Gastroesophageal sphincter (tissue), 4 donors: ENCODE measurements at regions not wholly inside any gene's neighbourhood (a gene's known extent, or its start where the extent isn't known, plus 50 kb on each side); places are given as distances from the start of the nearest gene placed in this dataset.

Experiments used
- ATAC-seq: fragments of 150-250 bp; one replicate; pipeline ENCODE4 v1.9.1; 2016; ENCODE audit warnings: mild to moderate bottlenecking, moderate library complexity
- H3K27ac ChIP-seq, 4 donors: fragments of 200-600 bp; sonication (generic) in 3 of 4; 1 replicate in 3 of 4; 2 replicates in 1 of 4; pipeline ENCODE4 v1.5.1; 2016 to 2019
- H3K27me3 ChIP-seq: fragments of 200-600 bp; sonication (generic); one replicate; pipeline ENCODE4 v1.5.1; 2019
- H3K36me3 ChIP-seq, 2 donors: fragments of 200-600 bp; sonication (generic); one replicate each; pipeline ENCODE4 v1.5.1; 2019; ENCODE audit warnings: control low read depth in 1 of 2
- H3K4me1 ChIP-seq, 3 donors: fragments of 200-600 bp; sonication (generic); 1 replicate in 2 of 3; 2 replicates in 1 of 3; pipeline ENCODE4 v1.5.1; 2016 to 2019; ENCODE audit warnings: control low read depth in 2 of 3
- H3K4me3 ChIP-seq, 2 donors: fragments of 200-600 bp; sonication (generic); one replicate each; pipeline ENCODE4 v1.5.1; 2019; ENCODE audit warnings: mild to moderate bottlenecking in 1 of 2, moderate library complexity in 1 of 2
- H3K9me3 ChIP-seq, 3 donors: fragments of 200-600 bp; sonication (generic); one replicate each; pipeline ENCODE4 v1.5.1; 2017 to 2019; ENCODE audit warnings: control low read depth in 2 of 3
- EP300 ChIP-seq: sonication (generic); formaldehyde crosslinking; IDR thresholded peaks from one replicate; pipeline ENCODE4 v1.6.1; 2017; ENCODE audit warnings: antibody characterized with exemption, mild to moderate bottlenecking
- POLR2A ChIP-seq, 2 donors: fragments of 450-650 bp; IDR thresholded peaks; one replicate each; pipeline ENCODE4 v1.6.1; 2017; ENCODE audit warnings: antibody characterized with exemption in 2 of 2, mild to moderate bottlenecking in 2 of 2, moderate library complexity in 1 of 2
- POLR2AphosphoS5 ChIP-seq: sonication (generic); formaldehyde crosslinking; IDR thresholded peaks from one replicate; pipeline ENCODE4 v1.6.1; 2017; ENCODE audit warnings: antibody characterized with exemption
- WGBS, 2 donors: methylation state at CpG; one replicate each; pipeline ENCODE4 v1.1.5; 2018; ENCODE audit warnings: low coverage in 1 of 2; 5-methylcytosine and 5-hydroxymethylcytosine counted together
- TF ChIP-seq, protein P1 (sequence below), 4 experiments: fragments of 200-600 bp in 2 of 4; fragments of 450-650 bp in 2 of 4; sonication (generic) in 1 of 4; IDR thresholded peaks; one replicate each; pipeline ENCODE4 v1.5.1; 2017 to 2019; ENCODE audit warnings: antibody characterized with exemption in 4 of 4, mild to moderate bottlenecking in 2 of 4, moderate library complexity in 2 of 4

GRCh38 chr22:34111210-34111824 is 191.0 kb upstream of the LARGE1 start:
- Histone ChIP-seq H3K9me3 (no peaks in the 10 kb centered on the region), H3K27ac (no peak overlapping the region), H3K27me3 (peaks cover 15% of the 10 kb centered on the region), H3K4me3 (no peak overlapping the region), H3K4me1 (no peaks in the 10 kb centered on the region), H3K36me3 (no peaks in the 10 kb centered on the region)
- WGBS, 2 donors: 0 to 16% methylated on average over 1 to 7 of the region's 7 CpGs
- no peak for TF ChIP-seq POLR2AphosphoS5
- TF ChIP-seq, protein P1, sequence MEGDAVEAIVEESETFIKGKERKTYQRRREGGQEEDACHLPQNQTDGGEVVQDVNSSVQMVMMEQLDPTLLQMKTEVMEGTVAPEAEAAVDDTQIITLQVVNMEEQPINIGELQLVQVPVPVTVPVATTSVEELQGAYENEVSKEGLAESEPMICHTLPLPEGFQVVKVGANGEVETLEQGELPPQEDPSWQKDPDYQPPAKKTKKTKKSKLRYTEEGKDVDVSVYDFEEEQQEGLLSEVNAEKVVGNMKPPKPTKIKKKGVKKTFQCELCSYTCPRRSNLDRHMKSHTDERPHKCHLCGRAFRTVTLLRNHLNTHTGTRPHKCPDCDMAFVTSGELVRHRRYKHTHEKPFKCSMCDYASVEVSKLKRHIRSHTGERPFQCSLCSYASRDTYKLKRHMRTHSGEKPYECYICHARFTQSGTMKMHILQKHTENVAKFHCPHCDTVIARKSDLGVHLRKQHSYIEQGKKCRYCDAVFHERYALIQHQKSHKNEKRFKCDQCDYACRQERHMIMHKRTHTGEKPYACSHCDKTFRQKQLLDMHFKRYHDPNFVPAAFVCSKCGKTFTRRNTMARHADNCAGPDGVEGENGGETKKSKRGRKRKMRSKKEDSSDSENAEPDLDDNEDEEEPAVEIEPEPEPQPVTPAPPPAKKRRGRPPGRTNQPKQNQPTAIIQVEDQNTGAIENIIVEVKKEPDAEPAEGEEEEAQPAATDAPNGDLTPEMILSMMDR (IDR thresholded peaks at IDR 0.05): peak; percentile 42 to 70 (median 55)
- ATAC-seq: peak; percentile 48

- 65 to 72% methylated on average over 4 to 6 of the region's 6 CpGs for WGBS, 2 donors
- Histone ChIP-seq H3K4me3 (no peak overlapping the region), H3K9me3 (no peaks in the 10 kb centered on the region), H3K27me3 (no peaks in the 10 kb centered on the region), H3K4me1 (no peaks in the 10 kb centered on the region), H3K36me3 (no peaks in the 10 kb centered on the region), H3K27ac (no peak overlapping the region)
- ATAC-seq: no peak
- TF ChIP-seq POLR2A (IDR thresholded peaks at IDR 0.05) (no peak), POLR2AphosphoS5 (no peak), EP300 (no peak)
- TF ChIP-seq, protein P1 (IDR thresholded peaks at IDR 0.05): no peak
Observed at GRCh38 chr22:34113381-34113780, 193.1 kb upstream of the LARGE1 start.

DNA sequence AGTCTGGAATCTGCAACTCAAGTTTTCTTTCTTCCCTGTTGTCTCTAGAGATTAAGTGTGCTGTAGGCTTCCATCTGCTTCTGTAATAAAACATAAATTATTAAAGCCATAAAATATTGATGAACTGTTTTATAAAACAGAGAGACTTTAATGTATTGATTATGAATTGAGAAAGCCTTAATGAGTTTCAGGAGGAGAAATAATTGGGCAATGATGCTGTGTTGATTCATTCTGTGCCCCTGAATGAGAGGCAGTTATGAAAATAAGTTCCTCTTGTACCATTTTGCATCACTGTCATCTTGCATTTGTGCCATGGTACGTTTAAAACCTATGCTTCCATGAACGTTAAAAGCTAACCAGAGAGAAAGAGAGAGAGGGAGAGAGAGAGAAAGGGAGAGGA is 194.1 kb upstream of the LARGE1 start:
- 29 to 62% methylated on average over 1 to 2 of the region's 2 CpGs for WGBS, 2 donors

DNA sequence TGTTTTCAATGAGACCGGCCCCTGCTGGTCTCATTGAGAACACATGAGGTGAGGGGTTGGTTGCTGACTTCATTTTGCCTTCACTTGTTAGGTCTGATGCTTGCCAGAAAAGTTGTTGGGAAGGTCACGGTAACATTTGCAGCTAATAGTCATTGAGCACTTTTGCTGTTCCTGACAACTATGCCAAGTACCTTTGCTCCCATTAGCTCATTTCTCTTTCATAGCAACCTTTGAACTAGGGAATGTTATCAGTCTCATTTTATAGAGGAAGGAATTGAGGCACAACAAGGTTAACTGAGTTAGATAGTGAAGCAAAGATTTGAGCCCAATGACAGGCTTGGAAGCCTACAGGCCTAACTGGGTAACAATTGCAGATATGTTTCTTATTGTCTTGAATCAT is 195.4 kb upstream of the LARGE1 start:
- Histone ChIP-seq H3K36me3 (no peaks in the 10 kb centered on the region), H3K27me3 (no peaks in the 10 kb centered on the region), H3K4me3 (no peak overlapping the region), H3K27ac (no peak overlapping the region), H3K4me1 (no peaks in the 10 kb centered on the region), H3K9me3 (no peaks in the 10 kb centered on the region)
- no peak for ATAC-seq
- 77% methylated on average over 2 of the region's 2 CpGs; no CpG with 5 or more reads in 1 of the 2 donors for WGBS, 2 donors
- TF ChIP-seq POLR2A (IDR thresholded peaks at IDR 0.05): no peak
- TF ChIP-seq, protein P1 (IDR thresholded peaks at IDR 0.05): no peak
- TF ChIP-seq EP300: no peak
- no peak for TF ChIP-seq POLR2AphosphoS5

More for the DNA sequence above, 194.1 kb upstream of the LARGE1 start:
- H3K9me3 ChIP-seq: no peaks in the 10 kb centered on the region
- H3K27me3 ChIP-seq: no peaks in the 10 kb centered on the region
- H3K27ac ChIP-seq: no peak overlapping the region
- H3K4me1 ChIP-seq: no peaks in the 10 kb centered on the region
- no peak overlapping the region for H3K4me3 ChIP-seq
- H3K36me3 ChIP-seq: no peaks in the 10 kb centered on the region
- no peak for TF ChIP-seq POLR2A (IDR thresholded peaks at IDR 0.05)
- no peak for TF ChIP-seq POLR2AphosphoS5
- no peak for TF ChIP-seq EP300
- TF ChIP-seq, protein P1 (IDR thresholded peaks at IDR 0.05): no peak
- no peak for ATAC-seq

GRCh38 chr22:34116126-34116525 is 195.8 kb upstream of the LARGE1 start:
- Histone ChIP-seq H3K4me1 (no peaks in the 10 kb centered on the region), H3K36me3 (no peaks in the 10 kb centered on the region), H3K9me3 (no peaks in the 10 kb centered on the region), H3K27me3 (no peaks in the 10 kb centered on the region), H3K27ac (no peak overlapping the region), H3K4me3 (no peak overlapping the region)
- TF ChIP-seq POLR2A (IDR thresholded peaks at IDR 0.05): no peak
- TF ChIP-seq, protein P1 (IDR thresholded peaks at IDR 0.05): no peak
- no peak for TF ChIP-seq POLR2AphosphoS5
- ATAC-seq: no peak
